ENCODE measurements at regions not wholly inside any gene's neighbourhood (a gene's known extent, or its start where the extent isn't known, plus 50 kb on each side); places are given as distances from the start of the nearest gene placed in this dataset.

GRCh38 chr1:5559078-5559477 lies 433.1 kb downstream of the NPHP4 start:
- Histone ChIP-seq H3K4me1 (ENCODE audit: control insufficient read depth, insufficient read depth, low read length) (no peaks in the 10 kb centered on the region), H3K27ac (ENCODE audit: low read length) (no peak overlapping the region), H3K4me3 (ENCODE audit: low read length) (no peak overlapping the region), H3K9me3 (replicated peaks; ENCODE audit: control insufficient read depth, low read depth, low read length) (peaks cover 3% of the 10 kb centered on the region), H3K27me3 (ENCODE audit: control insufficient read depth, insufficient read depth, low read length) (no peaks in the 10 kb centered on the region), H3K36me3 (ENCODE audit: control insufficient read depth, insufficient read depth, low read length) (no peaks in the 10 kb centered on the region)
- no CpG with 5 or more reads among the region's 2 CpGs for WGBS (ENCODE audit: insufficient coverage)
- DNase-seq: no peak

GRCh38 chr1:5555853-5556252 lies 436.4 kb downstream of the NPHP4 start:
- Histone ChIP-seq H3K4me3 (ENCODE audit: low read length) (no peak overlapping the region), H3K4me1 (ENCODE audit: control insufficient read depth, insufficient read depth, low read length) (no peaks in the 10 kb centered on the region), H3K27ac (ENCODE audit: low read length) (no peak overlapping the region), H3K9me3 (replicated peaks; ENCODE audit: control insufficient read depth, low read depth, low read length) (peaks cover 3% of the 10 kb centered on the region), H3K36me3 (ENCODE audit: control insufficient read depth, insufficient read depth, low read length) (no peaks in the 10 kb centered on the region), H3K27me3 (ENCODE audit: control insufficient read depth, insufficient read depth, low read length) (peaks cover 2% of the 10 kb centered on the region)
- 88% methylated on average over 8 of the region's 9 CpGs for WGBS (ENCODE audit: insufficient coverage)
- no peak for DNase-seq

GRCh38 chr1:5554784-5555183 lies 437.4 kb downstream of the NPHP4 start:
- Histone ChIP-seq H3K4me3 (ENCODE audit: low read length) (no peak overlapping the region), H3K36me3 (ENCODE audit: control insufficient read depth, insufficient read depth, low read length) (no peaks in the 10 kb centered on the region), H3K4me1 (ENCODE audit: control insufficient read depth, insufficient read depth, low read length) (no peaks in the 10 kb centered on the region), H3K9me3 (replicated peaks; ENCODE audit: control insufficient read depth, low read depth, low read length) (peaks cover 3% of the 10 kb centered on the region), H3K27ac (ENCODE audit: low read length) (no peak overlapping the region), H3K27me3 (ENCODE audit: control insufficient read depth, insufficient read depth, low read length) (peaks cover 2% of the 10 kb centered on the region)
- DNase-seq: no peak
- WGBS (ENCODE audit: insufficient coverage): 65% methylated on average over 3 of the region's 5 CpGs

- DNase-seq: no peak
- Histone ChIP-seq H3K9me3 (replicated peaks; ENCODE audit: control insufficient read depth, low read depth, low read length) (peaks cover 3% of the 10 kb centered on the region), H3K4me1 (ENCODE audit: control insufficient read depth, insufficient read depth, low read length) (no peaks in the 10 kb centered on the region), H3K4me3 (ENCODE audit: low read length) (no peak overlapping the region), H3K27me3 (ENCODE audit: control insufficient read depth, insufficient read depth, low read length) (peaks cover 2% of the 10 kb centered on the region), H3K27ac (ENCODE audit: low read length) (no peak overlapping the region), H3K36me3 (ENCODE audit: control insufficient read depth, insufficient read depth, low read length) (no peaks in the 10 kb centered on the region)
- 61% methylated on average over 5 of the region's 6 CpGs for WGBS (ENCODE audit: insufficient coverage)
Measured at GRCh38 chr1:5554111-5554510, 438.1 kb downstream of the NPHP4 start.

- Histone ChIP-seq H3K27me3 (ENCODE audit: control insufficient read depth, insufficient read depth, low read length) (peaks cover 2% of the 10 kb centered on the region), H3K9me3 (replicated peaks; ENCODE audit: control insufficient read depth, low read depth, low read length) (no peaks in the 10 kb centered on the region), H3K27ac (ENCODE audit: low read length) (no peak overlapping the region), H3K36me3 (ENCODE audit: control insufficient read depth, insufficient read depth, low read length) (no peaks in the 10 kb centered on the region), H3K4me3 (ENCODE audit: low read length) (no peak overlapping the region), H3K4me1 (ENCODE audit: control insufficient read depth, insufficient read depth, low read length) (no peaks in the 10 kb centered on the region)
- 43% methylated on average over 1 of the region's 3 CpGs for WGBS (ENCODE audit: insufficient coverage)
- no peak for DNase-seq
Measured at GRCh38 chr1:5552787-5553484, 439.3 kb downstream of the NPHP4 start.

GRCh38 chr1:5551274-5551975 lies 440.8 kb downstream of the NPHP4 start:
- H3K36me3 ChIP-seq (ENCODE audit: control insufficient read depth, insufficient read depth, low read length): no peaks in the 10 kb centered on the region
- H3K9me3 ChIP-seq (replicated peaks; ENCODE audit: control insufficient read depth, low read depth, low read length): no peaks in the 10 kb centered on the region
- peak; percentile 8 for DNase-seq
- no peaks in the 10 kb centered on the region for H3K4me1 ChIP-seq (ENCODE audit: control insufficient read depth, insufficient read depth, low read length)
- peaks cover 2% of the 10 kb centered on the region for H3K27me3 ChIP-seq (ENCODE audit: control insufficient read depth, insufficient read depth, low read length)
- no peak overlapping the region for H3K4me3 ChIP-seq (ENCODE audit: low read length)
- 74% methylated on average over 4 of the region's 8 CpGs for WGBS (ENCODE audit: insufficient coverage)
- H3K27ac ChIP-seq (ENCODE audit: low read length): no peak overlapping the region

GRCh38 chr1:5548266-5548665 lies 444.0 kb downstream of the NPHP4 start:
- Histone ChIP-seq H3K4me3 (ENCODE audit: low read length) (no peak overlapping the region), H3K27me3 (ENCODE audit: control insufficient read depth, insufficient read depth, low read length) (peaks cover 5% of the 10 kb centered on the region), H3K27ac (ENCODE audit: low read length) (no peak overlapping the region), H3K9me3 (replicated peaks; ENCODE audit: control insufficient read depth, low read depth, low read length) (no peaks in the 10 kb centered on the region), H3K4me1 (ENCODE audit: control insufficient read depth, insufficient read depth, low read length) (no peaks in the 10 kb centered on the region), H3K36me3 (ENCODE audit: control insufficient read depth, insufficient read depth, low read length) (no peaks in the 10 kb centered on the region)
- no peak for DNase-seq

- no peak overlapping the region for H3K4me3 ChIP-seq (ENCODE audit: low read length)
- 67% methylated on average over 2 of the region's 5 CpGs for WGBS (ENCODE audit: insufficient coverage)
- peaks cover 5% of the 10 kb centered on the region for H3K27me3 ChIP-seq (ENCODE audit: control insufficient read depth, insufficient read depth, low read length)
- H3K36me3 ChIP-seq (ENCODE audit: control insufficient read depth, insufficient read depth, low read length): no peaks in the 10 kb centered on the region
- no peak overlapping the region for H3K27ac ChIP-seq (ENCODE audit: low read length)
- no peaks in the 10 kb centered on the region for H3K9me3 ChIP-seq (replicated peaks; ENCODE audit: control insufficient read depth, low read depth, low read length)
- H3K4me1 ChIP-seq (ENCODE audit: control insufficient read depth, insufficient read depth, low read length): no peaks in the 10 kb centered on the region
- no peak for DNase-seq
Measured at GRCh38 chr1:5543235-5543634, 449.0 kb downstream of the NPHP4 start.

GRCh38 chr1:5532811-5533210 lies 459.4 kb downstream of the NPHP4 start:
- peaks cover 3% of the 10 kb centered on the region for H3K9me3 ChIP-seq (replicated peaks; ENCODE audit: control insufficient read depth, low read depth, low read length)
- no peak overlapping the region for H3K4me3 ChIP-seq (ENCODE audit: low read length)
- H3K4me1 ChIP-seq (ENCODE audit: control insufficient read depth, insufficient read depth, low read length): no peaks in the 10 kb centered on the region
- peaks cover 6% of the 10 kb centered on the region for H3K27me3 ChIP-seq (ENCODE audit: control insufficient read depth, insufficient read depth, low read length)
- no peak for DNase-seq
- 93% methylated on average over 3 of the region's 3 CpGs for WGBS (ENCODE audit: insufficient coverage)
- no peaks in the 10 kb centered on the region for H3K36me3 ChIP-seq (ENCODE audit: control insufficient read depth, insufficient read depth, low read length)
- no peak overlapping the region for H3K27ac ChIP-seq (ENCODE audit: low read length)

GRCh38 chr1:5526822-5527551 lies 465.2 kb downstream of the NPHP4 start:
- no peak for DNase-seq
- Histone ChIP-seq H3K27ac (ENCODE audit: low read length) (no peak overlapping the region), H3K4me3 (ENCODE audit: low read length) (no peak overlapping the region), H3K4me1 (ENCODE audit: control insufficient read depth, insufficient read depth, low read length) (no peaks in the 10 kb centered on the region), H3K36me3 (ENCODE audit: control insufficient read depth, insufficient read depth, low read length) (no peaks in the 10 kb centered on the region), H3K9me3 (replicated peaks; ENCODE audit: control insufficient read depth, low read depth, low read length) (peaks cover 3% of the 10 kb centered on the region), H3K27me3 (ENCODE audit: control insufficient read depth, insufficient read depth, low read length) (peaks cover 6% of the 10 kb centered on the region)
- 67% methylated on average over 6 of the region's 19 CpGs for WGBS (ENCODE audit: insufficient coverage)
